ENCODE measurements at regions not wholly inside any gene's neighbourhood (a gene's known extent, or its start where the extent isn't known, plus 50 kb on each side); places are given as distances from the start of the nearest gene placed in this dataset.
"Not testable (repeated sequence)": the region's sequence is repeated elsewhere in the genome, so short reads cannot be mapped to it uniquely, and the experiment has no call there.

DNA sequence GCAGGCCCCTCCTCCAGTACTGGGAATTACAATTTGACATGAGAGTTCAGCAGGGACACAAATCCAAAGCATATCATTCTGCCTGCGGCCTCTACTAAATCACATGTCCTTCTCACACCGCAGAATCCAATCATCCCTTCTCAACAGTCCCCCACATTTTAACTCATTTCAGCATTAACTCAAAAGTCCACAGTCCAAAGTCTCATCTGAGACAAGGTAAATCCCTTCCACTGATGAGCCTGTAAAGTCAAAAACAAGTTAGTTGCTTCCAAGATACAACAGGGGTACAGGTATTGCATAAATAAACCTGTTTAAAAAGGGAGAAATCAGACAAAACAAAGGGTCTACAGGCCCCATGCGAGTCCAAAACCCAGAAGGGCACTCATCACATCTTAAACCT, 64.0 kb downstream of the EBNA1BP2 start:
- DNase-seq (ENCODE audit: low spot score in 2 of 2) = no peak
- no peak overlapping the region for H3K4me3 ChIP-seq (ENCODE audit: low read depth, poor library complexity, severe bottlenecking)
- intact Hi-C loops (cut with DNase I; ENCODE audit: low total_unique reads) = no loop called here
- TF ChIP-seq POLR2A (IDR thresholded peaks at IDR 0.05) = no peak
- TF ChIP-seq, protein P1, sequence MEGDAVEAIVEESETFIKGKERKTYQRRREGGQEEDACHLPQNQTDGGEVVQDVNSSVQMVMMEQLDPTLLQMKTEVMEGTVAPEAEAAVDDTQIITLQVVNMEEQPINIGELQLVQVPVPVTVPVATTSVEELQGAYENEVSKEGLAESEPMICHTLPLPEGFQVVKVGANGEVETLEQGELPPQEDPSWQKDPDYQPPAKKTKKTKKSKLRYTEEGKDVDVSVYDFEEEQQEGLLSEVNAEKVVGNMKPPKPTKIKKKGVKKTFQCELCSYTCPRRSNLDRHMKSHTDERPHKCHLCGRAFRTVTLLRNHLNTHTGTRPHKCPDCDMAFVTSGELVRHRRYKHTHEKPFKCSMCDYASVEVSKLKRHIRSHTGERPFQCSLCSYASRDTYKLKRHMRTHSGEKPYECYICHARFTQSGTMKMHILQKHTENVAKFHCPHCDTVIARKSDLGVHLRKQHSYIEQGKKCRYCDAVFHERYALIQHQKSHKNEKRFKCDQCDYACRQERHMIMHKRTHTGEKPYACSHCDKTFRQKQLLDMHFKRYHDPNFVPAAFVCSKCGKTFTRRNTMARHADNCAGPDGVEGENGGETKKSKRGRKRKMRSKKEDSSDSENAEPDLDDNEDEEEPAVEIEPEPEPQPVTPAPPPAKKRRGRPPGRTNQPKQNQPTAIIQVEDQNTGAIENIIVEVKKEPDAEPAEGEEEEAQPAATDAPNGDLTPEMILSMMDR (IDR thresholded peaks at IDR 0.05) = no peak
- WGBS, 2 donors = 56 to 96% methylated on average over 3 of the region's 3 CpGs

DNA sequence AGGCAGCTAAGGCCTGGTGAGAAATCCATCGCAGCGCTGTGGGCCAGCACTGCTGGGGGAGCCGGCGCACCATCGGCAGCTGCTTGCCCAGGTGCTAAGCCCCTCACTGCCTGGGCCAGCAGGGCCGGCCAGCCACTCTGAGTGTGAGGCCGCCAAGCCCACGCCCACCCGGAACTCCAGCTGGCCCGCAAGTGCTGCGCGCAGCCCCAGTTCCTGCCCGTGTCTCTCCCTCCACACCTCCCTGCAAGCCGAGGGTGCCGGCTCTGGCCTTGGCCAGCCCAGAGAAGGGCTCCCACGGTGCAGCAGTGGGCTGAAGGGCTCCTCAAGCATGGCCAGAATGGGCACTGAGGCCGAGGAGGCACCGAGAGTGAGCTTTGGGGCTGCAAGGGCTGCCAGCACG, 64.4 kb downstream of the EBNA1BP2 start:
- no peak for TF ChIP-seq POLR2A (IDR thresholded peaks at IDR 0.05)
- TF ChIP-seq, protein P1 (IDR thresholded peaks at IDR 0.05) = no peak
- H3K4me3 ChIP-seq (ENCODE audit: low read depth, poor library complexity, severe bottlenecking) = no peak overlapping the region
- WGBS, 2 donors = 92 to 97% methylated on average over 14 to 18 of the region's 19 CpGs
- no peak for DNase-seq (ENCODE audit: low spot score in 2 of 2)
- intact Hi-C loops (cut with DNase I; ENCODE audit: low total_unique reads) = no loop called here

DNA sequence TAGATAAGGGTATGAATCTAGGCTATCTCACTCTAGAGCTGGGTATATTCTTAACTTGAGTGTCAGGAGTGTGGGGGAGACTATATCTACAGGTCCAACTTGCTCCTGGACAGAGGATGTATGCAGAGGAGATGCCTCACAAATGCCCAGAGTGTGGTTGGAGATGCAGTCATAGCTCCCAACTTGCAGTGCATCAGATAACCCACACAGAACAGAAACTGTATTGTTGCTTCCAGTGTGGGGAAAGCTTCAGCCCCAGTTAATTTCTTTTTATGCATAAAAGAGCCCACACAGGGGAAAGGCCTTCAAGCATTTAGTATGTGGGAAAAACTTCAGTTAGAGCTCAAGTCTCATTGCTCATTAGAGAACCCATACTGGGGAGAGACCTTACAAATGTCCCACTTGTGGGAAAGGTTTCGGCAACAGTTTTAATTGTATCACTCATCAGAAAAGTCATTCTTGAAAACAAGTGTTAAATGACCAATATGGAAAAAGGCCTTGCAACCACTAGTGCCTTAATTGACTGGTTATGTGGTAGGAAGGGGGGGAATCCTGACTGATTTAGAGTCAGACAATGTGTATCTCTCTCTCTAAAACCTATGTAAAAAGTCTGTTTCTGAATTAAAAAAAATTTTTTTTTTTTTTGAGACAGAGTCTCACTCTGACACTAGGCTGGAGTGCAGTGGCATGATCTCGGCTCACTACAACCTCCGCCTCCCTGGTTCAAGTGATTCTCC, 67.9 kb downstream of the EBNA1BP2 start:
- 89 to 91% methylated on average over 3 of the region's 3 CpGs for WGBS, 2 donors
- intact Hi-C loops (cut with DNase I; ENCODE audit: low total_unique reads) = no loop called here
- H3K4me3 ChIP-seq (ENCODE audit: low read depth, poor library complexity, severe bottlenecking) = no peak overlapping the region
- DNase-seq (ENCODE audit: low spot score in 2 of 2) = no peak
- no peak for TF ChIP-seq POLR2A (IDR thresholded peaks at IDR 0.05)
- TF ChIP-seq, protein P1 (IDR thresholded peaks at IDR 0.05) = no peak

DNA sequence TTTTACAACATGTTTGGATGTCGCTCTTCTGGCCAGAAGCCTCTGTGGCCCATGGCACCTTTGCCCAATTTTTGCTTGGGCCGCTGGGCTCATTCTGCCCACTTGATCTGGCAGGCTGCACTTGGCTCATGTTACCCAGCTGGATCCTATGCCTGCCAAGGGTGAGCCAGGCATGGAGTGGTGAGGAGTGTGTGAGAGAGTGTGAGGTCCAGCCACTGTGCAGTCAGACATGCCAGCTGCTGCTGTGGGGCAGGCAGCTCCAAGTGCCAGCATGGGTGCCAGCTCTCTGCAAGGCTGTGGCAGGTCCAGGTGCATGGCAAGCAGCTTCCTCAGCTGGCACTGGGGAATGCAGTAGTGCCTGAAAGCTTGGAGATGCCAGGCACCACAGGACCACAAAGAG, 71.0 kb downstream of the EBNA1BP2 start:
- 77 to 85% methylated on average over 2 of the region's 2 CpGs for WGBS, 2 donors
- H3K4me3 ChIP-seq (ENCODE audit: low read depth, poor library complexity, severe bottlenecking) = no peak overlapping the region
- DNase-seq (ENCODE audit: low spot score in 2 of 2) = no peak
- no peak for TF ChIP-seq POLR2A (IDR thresholded peaks at IDR 0.05)
- TF ChIP-seq, protein P1 (IDR thresholded peaks at IDR 0.05) = no peak
- intact Hi-C loops (cut with DNase I; ENCODE audit: low total_unique reads) = no loop called here

DNA sequence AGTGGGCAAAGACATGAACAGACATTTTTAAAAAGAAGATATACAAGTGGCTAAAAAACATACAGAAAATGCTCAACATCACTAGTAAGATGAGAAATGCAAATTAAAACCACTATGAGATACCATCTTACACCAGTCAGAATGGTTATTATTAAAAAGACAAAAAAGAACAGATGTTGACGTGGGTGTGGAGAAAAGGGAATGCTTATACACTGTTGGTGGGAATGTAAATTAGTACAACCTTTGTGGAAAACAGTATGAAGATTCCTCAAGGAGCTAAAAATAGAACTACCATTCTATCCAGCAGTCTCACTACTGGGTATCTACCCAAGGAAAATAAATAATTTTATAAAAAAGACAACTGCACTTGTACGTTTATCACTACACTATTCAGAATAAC, 73.9 kb downstream of the EBNA1BP2 start:
- no peak for TF ChIP-seq POLR2A (IDR thresholded peaks at IDR 0.05)
- TF ChIP-seq, protein P1 (IDR thresholded peaks at IDR 0.05) = no peak
- DNase-seq (ENCODE audit: low spot score in 2 of 2) = no peak
- H3K4me3 ChIP-seq (ENCODE audit: low read depth, poor library complexity, severe bottlenecking) = no peak overlapping the region
- 84 to 85% methylated on average over 2 of the region's 2 CpGs for WGBS, 2 donors
- intact Hi-C loops (cut with DNase I; ENCODE audit: low total_unique reads) = no loop called here

DNA sequence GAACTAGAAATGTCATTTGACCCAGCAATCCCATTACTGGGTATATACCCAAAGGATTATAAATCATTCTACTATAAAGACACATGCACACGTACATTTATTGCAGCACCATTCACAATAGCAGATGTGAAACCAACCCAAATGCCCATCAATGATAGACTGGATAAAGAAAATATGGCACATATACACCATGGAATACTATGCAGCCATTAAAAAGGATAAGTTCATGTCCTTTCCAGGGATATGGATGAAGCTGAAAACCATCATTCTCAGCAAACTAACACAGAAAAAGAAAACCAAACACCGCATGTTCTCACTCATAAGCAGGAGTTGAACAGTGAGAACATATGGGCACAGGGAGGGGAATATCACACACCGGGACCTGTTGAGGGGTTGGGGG, 75.6 kb downstream of the EBNA1BP2 start:
- intact Hi-C loops (cut with DNase I; ENCODE audit: low total_unique reads); DNase-seq (ENCODE audit: low spot score in 2 of 2); H3K4me3 ChIP-seq (ENCODE audit: low read depth, poor library complexity, severe bottlenecking): not testable (repeated sequence)
- 92% methylated on average over 3 of the region's 3 CpGs for WGBS, 2 donors

DNA sequence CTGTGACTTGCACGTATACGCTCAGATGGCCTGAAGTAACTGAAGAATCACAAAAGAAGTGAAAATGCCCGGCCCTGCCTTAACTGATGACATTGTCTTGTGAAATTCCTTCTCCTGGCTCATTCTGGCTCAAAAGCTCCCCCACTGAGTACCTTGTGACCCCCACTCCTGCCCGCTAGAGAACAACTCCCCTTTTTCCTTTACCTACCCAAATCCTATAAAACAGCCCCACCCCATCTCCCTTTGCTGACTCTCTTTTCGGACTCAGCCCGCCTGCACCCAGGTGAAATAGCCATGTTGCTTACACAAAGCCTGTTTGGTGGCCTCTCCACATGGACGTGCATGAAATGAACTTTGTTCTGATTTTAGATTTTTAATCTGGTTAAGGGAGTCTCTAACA, 81.3 kb downstream of the EBNA1BP2 start:
- H3K4me3 ChIP-seq (ENCODE audit: low read depth, poor library complexity, severe bottlenecking); DNase-seq (ENCODE audit: low spot score in 2 of 2); intact Hi-C loops (cut with DNase I; ENCODE audit: low total_unique reads): not testable (repeated sequence)
- WGBS, 2 donors = 81 to 83% methylated on average over 7 of the region's 7 CpGs

DNA sequence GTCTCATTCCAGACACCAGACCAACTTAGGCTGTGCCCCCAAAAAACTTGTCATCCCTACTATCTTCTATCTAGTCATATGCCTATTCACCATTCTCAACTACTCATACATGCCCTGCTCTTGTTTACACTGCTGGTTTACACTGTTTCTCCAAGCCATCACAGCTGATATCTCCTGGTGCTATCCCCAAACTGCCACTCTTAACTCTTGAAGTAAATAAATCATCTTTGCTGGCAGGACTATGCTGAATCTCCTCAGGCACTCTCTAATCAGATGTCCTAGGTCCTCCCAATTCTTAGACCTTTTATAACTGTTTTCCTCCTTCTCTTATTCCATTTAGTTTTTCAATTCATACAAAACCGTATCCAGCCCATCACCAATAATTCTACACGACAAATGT, 81.9 kb downstream of the EBNA1BP2 start:
- intact Hi-C loops (cut with DNase I; ENCODE audit: low total_unique reads); H3K4me3 ChIP-seq (ENCODE audit: low read depth, poor library complexity, severe bottlenecking); DNase-seq (ENCODE audit: low spot score in 2 of 2): not testable (repeated sequence)
- 85 to 87% methylated on average over 2 of the region's 2 CpGs for WGBS, 2 donors
